Amniotic stem cell (primary cell): ENCODE measurements at regions not wholly inside any gene's neighbourhood (a gene's known extent, or its start where the extent isn't known, plus 50 kb on each side); places are given as distances from the start of the nearest gene placed in this dataset.

Source experiments
- DNase-seq: peaks from one replicate; lab custom pipeline; 2025; lab: John Stamatoyannopoulos, UW

DNA sequence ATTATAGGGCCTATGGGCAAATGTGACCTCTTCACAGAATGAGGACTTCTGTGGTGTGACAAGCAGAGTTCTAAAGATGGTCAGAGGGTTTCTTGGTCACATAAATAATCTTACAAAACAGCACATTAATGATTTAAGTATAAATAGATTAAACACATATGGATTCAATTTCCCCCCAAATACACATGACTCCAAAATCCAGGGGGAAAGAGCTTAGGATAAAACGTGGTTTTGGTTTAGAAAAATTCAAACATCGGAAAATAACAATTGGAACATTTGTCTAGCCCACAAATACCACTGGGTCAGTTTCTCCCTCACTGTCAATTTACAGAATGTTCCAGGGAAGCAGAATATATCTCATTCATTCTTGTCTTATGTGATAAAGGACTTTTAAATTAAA lies 283.1 kb downstream of the COG6 start:
- DNase-seq, result no peak

DNA sequence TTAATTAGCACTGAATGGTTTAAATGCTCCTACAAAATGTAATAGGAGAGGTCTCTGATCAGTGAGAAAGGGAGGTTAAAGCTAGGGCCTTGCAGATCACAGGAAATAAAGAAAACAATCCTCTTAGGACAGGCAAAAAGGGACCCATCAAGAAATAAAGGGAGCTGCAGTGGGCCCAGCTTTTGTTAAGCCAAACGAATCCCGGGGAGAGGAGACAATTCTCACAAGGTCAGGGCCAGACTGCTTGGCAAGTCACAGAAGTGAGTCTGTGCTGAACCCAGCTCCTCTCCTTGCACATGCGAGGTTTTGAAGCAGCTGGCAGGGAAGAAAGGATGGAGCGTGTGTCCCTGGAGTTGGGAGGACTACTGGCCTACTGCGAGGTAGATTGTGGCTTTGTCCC lies 285.8 kb downstream of the COG6 start:
- no peak for DNase-seq

DNA sequence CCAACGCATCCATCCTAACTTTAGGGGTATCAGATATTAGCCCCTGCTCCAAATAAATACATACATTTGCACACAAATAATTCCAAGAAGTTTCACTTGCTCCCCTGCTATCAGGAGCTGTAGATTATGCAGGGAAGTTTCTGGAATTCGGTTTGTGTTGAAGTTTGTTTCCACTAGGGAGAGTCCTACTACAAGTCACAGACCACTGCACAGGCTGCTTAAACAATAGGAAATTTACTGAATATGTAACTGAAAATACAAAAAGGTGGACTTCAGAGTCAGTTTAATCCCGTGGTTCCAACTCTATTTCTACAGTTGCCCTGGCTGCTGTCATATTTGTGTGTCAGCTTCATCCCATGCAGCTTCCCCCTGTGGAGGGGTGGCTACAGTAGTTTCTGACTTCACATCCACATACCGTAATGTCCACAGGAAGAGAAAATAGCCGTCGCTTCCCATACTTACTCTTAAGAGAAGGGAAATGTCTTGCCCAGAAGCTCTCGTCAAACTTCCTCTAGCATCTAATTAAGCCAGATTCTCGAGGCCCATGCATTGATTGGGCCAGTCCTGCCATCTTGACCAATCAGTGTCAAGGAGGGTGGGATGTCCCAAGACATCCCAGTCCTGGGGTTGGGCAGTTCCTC lies 286.6 kb downstream of the COG6 start:
- DNase-seq, result no peak

DNA sequence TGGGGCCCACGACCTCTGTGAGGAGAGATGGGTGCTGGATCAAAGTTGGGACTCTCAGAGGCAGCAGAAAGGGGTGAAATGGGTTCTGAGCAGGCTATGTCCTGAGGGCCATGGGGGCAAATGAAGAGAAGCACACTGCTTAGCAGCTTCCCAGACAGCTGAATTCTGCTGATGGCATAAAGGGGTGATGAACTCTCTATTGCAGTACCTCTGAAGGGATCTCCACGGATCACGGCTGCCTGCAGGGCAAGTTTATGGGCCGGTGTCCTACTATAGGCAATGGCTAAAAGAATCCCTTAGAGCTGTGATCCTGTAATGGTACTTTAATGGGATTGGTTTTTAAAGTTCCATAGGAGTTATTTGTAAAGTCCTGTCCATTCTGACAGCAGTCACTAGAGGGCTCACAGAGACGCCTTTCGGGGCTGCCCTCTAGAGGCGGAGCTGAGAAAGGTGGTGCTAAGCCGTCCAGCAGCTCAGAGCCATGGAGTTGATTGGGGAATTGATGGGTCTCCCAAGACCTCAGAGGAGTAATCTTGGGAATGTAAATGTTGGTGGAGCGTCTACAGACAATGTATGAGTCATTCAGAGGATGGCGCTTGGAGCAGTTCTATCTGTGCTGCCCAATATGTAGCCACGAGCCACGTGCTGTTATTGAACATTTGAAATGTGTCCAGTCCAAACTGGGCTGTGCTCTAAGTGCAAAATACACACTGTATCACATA lies 287.3 kb downstream of the COG6 start:
- DNase-seq, result peak; percentile 8

DNA sequence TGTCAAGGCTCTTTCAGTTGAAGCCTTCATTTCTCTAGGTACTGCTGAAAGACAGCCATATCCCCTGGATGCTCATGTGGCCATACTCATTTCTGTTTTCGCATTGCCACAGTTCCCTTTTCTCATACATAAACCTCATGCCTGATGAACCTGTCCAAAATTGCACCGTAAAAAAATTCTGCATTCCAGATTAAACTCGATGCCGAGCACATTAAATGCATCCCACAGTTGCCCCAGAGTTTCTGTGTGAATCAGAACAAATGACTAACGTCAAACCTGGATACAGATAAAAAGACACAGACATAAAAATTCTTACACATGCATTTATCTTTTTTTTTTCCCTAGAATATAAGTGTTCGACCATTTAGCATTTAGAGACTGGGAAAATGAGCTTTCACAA lies 288.2 kb downstream of the COG6 start:
- DNase-seq, result no peak

DNA sequence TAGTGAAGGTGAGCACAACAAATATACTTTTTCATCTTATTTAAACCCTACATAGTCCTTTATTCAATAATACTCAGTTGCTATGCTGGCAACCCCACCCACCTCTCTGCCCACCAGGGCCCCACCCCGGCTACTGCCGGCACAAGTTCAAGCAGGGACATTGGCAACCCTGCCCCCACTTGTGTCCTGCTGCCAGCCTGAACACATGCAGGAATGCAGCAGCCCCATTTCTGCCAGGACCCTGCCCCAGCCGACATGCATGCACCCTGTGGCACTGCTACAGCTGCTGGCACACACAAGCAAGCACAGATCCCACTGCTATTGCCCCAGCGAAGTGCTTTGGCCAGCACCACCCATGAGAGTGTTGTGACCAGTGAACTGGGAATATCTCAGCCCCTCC lies 289.8 kb downstream of the COG6 start:
- no peak for DNase-seq

DNA sequence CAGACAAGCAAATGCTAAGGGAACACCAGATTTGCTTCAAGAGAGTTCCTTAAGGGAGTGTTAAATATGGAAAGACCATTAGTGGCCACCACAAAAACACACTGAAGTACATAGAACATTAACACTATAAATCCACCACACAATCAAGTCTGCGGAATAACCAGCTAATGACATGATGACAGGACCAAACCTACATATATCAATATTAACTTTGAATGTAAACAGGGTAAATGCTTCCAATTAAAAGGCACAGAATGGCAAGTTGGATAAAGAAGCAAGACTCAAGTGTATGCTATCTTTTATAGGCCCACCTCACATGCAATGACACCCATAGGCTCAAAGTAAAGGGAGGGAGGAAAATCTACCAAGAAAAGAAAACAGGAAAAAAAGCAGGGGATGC lies 291.3 kb downstream of the COG6 start:
- DNase-seq, result no peak

DNA sequence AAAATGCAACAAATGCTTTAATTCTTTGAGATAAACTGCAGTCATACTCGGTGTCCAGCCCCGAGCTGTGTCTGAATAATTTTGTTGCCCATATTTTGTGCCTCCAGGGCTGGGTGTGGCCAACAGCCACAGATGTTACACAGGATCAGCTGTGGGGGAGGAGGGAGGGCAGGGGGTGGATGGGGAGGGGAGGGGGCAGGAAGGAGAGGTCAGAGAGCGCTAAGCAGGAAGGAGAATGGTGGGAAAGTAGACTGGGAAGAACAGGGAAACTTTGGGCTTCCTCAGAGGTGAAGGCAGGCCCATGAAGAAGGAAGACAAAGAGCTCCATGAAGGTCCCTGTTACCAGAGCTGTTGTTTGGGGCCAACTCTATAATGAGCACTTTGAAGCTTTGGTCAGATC lies 295.8 kb downstream of the COG6 start:
- no peak for DNase-seq

DNA sequence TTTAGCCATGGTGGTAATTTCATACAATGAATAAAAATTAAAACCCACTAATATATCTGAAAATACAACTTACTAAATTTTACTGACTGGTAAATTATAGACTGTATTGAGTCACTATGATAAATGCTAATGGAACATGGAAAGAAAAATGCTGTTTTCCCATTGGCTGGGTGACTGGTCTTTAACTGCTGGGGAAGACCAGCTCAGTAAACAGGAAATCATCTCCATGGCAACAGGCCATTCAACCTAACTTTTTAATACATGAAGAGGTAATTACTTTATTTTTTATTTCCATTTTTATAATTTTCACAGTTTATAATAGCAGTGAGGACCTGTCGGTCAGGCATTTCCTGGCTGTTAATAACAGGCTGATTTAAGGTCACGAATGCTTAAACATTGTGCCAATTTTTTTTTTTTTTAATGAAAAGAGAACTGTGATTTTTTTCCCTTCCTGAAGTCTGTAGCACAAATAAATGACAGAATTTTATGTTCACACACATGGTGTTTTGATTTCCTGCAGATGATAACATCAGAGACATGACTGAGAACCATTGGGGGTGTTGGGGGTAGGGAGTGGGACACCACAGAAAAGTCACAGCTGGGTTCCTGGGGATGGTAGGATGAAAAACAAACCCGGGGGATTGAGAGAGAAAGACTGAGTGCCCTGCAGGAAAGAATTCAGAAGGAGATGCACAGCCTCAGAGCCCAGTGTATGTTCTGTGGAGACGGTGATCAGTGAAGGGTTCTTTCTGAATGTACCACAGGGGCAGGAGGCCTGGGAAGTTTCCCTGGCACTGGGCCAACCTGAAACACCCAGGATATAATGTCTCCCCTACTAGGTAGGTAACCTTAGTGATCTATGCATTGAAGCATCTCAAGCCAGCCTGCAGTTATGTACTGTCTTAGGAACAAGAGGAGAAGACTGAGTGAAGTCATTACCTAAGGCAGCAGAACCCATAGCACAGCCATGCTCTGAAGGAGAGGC lies 297.1 kb downstream of the COG6 start:
- DNase-seq, result no peak

DNA sequence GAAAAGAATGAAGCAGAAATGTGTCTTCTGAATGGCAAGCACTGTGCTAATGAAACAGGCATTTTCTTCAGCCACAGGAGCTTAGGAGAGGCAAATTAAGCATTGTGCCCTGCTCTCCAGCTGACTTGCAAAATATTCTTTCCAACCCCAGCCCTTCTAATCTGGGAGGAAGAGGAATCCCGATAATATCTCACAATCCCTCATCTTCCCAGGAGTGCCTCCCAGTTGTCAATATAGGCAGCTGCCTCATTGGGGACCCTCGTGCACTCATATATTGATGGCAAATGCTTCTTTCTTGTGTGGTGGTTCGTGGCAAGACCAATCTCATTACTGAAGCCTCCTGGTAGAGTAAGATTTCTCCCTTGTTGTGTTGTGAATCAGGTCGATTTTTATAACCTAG lies 299.0 kb downstream of the COG6 start:
- DNase-seq, result no peak

DNA sequence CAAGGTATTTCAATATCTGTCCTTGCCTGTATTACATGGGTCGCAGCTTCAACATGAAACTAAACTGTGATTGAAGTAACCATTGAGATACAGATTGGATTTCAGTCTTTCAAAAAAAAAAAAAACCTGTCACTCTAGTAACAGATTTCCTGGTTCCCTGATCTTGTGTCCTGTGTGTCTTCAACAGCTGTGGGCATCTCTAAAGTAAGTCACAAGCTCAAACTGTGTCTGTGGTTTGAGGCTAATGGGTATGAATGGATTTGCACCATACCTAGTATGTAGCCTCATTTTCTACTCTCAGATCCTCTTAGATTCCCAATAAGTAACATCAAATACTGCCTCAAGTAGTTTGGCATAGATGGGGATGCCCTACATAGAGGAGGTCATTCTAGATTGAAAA lies 300.1 kb downstream of the COG6 start:
- no peak for DNase-seq

DNA sequence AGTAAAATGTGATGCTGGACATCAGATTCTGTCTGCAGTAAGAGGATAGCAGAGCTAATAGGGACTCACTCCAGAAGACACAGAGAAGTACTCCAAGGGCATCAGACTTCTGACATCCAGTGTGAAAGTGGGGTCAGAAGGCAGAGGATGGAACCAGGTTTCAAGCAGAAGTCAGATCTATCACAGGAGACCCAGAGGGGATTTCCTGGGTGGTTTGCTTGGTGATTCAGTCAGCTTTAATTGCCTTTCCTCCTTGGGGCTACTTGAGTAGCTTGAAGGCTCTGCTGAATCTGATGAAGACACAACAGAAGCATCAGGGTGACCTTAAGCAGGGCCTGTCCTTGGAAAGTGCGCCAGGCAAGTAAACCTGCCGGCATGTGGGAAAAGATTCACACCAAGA lies 300.6 kb downstream of the COG6 start:
- no peak for DNase-seq

DNA sequence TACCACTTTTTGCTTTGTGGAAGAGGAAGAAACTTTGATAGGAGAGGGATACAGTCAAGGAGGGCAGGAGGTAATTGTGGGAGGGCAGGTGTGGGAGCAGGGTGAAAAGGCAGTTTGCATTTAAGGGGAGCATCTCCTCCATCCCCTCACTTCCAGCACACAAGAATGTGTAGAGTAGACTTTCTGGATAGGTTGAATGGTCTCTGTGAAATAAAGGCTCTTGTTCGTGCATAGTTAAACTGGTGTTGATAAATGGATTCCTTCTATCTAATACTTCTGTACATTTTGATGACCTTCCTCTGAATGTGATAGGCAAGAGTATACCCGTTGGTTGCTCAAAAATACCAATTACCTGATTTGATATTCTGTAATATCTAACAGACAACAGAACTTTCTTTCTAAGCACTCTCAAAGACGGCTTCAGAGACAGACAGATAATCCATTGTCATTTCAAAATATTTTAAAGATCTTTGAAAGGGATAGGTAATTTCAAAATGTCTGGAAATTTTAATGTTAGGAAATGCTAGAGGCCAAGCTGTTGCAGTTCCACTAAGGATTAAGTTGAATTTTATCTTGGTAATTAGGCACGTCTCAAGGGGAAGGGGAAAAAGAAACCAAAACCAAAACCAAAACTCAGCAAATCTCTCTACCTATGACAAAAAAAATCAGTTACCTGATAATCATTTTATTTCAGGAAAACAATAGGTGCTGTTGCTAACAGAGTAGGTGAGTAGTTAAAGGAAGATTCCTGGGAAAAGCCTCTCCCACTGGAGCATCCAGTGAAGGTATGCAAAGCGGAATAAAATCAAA lies 302.6 kb downstream of the COG6 start:
- DNase-seq, result no peak

DNA sequence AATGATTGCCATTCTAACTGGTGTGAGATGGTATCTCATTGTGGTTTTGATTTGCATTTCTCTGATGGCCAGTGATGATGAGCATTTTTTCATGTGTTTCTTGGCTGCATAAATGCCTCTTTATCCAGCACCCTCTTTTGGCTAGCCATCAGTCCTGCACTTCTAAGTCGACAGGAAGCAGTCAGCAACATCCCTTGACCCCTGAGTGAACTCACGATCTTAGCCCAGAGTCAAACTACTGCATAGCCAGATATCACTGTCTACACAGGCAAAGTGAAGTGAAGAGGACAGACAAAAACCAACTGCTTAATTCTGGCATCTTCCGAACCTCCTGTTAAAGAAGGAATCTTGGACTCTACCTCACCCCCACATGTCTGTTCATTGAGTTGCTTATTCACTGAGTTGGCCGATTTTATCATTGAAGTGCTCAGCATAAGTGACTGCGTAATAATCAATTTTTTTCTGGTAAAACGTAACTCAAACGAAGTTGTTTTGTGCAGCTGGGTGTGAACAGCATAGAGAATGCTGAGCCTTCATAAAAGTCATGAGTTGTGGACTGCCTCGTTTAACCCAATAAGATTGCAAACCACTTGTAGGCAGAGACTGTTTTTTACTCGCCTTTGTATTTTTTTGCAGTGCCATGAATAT lies 304.2 kb downstream of the COG6 start:
- no peak for DNase-seq

DNA sequence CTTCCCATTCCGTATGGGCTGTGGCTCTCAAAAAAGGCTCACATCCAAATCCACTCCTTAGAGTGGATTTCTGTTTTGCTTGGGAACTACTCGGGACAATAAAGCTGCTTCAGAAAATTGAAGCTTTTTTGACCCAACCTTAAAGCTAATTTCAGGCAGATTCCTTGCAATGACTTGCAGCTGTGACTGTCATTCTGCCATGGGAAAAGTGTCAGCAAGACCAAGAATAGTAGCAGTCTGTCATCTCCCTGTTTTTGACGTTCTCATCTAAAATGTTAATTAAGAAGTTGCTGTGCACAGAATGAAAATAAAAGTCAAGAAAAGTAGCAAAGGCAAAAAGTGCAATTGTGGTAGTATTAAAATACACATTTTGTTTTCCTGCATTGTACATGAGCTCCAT lies 304.7 kb downstream of the COG6 start:
- DNase-seq, result no peak

DNA sequence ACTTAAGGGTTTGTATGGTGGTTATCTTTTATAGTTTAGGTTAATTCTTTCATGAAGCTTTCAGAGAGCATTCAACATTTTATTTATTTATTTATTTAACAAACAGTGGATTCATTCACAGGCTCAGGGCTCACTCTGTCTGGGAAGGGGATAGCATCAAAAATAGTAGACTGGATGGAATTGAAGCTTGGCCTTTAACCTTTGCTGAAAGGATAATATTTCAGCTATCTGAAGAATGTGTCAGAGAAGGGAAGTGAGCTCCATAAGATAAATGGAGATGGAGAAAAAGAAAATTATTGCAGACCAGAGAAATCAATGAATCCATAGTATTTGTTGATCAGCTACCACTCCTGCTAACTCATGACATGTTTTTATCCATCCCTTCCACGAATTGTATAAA lies 305.6 kb downstream of the COG6 start:
- no peak for DNase-seq

DNA sequence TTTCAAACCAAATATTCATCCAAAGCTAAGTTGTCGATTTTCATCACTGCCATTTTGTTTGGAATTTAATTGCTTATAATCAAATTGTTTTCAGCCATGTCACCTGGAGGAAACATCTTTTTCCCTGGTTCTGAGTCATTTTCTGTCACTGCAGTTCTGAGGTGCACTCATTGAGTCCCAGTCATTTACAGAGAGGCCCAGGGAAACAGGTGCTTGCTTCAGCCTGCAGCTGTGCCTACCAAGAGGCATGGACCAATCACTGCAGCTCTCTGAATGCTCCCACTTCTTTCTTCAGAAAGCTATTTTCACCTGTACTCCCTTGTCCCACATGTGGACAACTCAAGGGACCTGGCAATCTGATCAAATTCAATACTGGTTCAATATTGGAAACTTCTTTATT lies 308.1 kb downstream of the COG6 start:
- DNase-seq, result no peak

DNA sequence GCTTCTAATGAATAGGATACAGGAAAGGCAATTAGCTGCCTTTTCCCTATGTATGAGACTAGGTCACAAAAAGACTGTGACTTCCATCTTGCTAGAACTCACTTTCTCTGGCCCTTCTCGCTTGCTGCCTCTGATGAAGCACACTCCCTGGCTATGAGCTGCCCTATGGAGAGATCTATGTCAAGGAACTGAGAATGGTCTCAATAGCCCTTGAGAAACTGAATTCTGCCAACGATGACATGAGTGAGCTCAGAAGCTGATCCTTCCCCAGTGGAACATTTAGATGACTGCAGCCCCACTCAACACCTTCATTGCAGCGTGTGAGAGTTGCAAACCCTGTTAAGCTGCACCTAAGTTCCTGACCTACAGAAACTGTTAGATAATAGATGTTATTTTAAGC lies 309.8 kb downstream of the COG6 start:
- no peak for DNase-seq

DNA sequence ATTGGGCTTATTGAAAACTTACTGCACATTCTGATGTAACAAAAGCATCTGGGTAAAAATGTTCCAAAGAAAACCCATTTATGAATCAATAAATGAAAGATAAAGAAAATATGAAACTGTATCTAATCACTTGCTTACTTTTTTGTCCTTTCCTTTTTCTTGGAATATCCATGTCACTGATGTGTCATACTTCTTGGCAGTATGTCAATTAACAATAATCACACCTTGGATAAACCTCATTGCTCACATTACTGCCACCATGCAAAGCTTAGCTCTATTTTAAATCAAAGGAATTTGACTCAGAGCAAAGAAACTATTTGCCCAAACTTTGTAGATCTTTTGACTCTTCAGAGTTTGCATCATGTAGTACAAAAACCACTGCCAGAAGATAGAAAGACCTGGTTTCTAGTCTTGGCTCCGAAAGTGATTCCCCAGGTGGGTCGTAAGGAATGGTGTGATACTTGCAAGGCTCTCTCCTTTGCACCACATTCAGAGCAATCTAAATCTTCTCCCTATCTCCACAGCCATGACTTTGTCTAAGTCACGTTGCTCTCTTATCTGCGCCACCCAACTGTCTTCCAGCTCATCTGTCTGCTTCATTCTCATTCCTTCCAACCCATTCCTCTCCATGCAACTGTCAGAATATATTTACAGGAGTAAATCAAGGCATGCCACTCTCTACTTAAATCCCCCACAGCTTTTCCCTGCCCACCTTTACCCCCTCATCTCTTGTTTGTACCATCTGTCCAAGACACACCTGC lies 311.9 kb downstream of the COG6 start:
- no peak for DNase-seq

DNA sequence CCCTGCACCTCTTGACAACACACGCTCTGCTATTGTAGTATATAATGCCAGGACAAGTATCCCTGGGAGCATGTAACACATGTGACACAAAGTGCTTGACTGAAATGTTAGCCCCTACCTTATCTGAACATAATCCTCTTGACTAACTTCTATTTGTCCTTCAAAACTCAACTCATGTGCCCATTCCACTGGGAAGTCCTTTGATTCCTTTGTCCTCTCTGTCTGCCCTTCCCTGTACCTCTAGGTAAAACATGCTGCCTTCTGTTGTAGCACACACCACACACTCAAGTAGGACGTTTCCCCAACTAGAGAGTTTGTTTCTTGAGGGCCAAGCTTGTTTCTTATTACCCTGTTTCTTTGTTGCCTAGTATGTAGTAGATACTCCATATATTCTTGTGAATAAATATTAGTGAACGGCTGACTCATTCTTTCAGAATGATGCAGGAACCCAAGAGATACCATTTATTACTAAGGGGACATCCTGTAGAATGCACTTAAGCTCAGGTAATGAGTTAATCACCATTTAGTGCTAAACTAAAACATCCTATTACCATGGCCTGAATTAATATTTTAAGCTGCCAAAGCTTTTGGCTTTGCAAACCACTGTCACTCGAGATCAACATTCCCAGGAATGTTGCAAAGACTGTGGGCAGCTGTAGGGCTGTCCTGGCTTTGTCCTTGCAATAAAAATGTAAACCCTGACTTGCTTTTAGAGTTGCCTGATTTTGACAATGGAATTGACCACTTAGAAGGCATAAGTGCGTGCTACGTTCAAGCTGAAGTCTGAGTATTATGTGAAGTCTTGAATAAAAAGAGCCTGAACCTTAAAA lies 313.4 kb downstream of the COG6 start:
- no peak for DNase-seq
